GM06990 (cell line): ENCODE measurements at regions not wholly inside any gene's neighbourhood (a gene's known extent, or its start where the extent isn't known, plus 50 kb on each side); places are given as distances from the start of the nearest gene placed in this dataset.

Source experiments
- DNase-seq: peaks from one replicate; pipeline ENCODE4 v3.0.0-alpha.2; 2011; ENCODE audit not compliant: insufficient read length; ENCODE audit errors: extremely low read depth
- H3K27me3 ChIP-seq: replicated peaks from 2 replicates; pipeline ENCODE4 v1.6.0; 2011; ENCODE audit warnings: low read length; ENCODE audit not compliant: control insufficient read depth, insufficient read depth
- H3K36me3 ChIP-seq: 2 replicates; pipeline ENCODE4 v1.5.1; 2011; ENCODE audit warnings: low read length; ENCODE audit not compliant: control insufficient read depth, insufficient read depth
- H3K4me3 ChIP-seq: replicated peaks from 2 replicates; pipeline ENCODE4 v1.5.1; 2011; ENCODE audit warnings: low read depth, mild to moderate bottlenecking, control low read depth, low read length
- CTCF ChIP-seq: IDR thresholded peaks from 2 replicates; pipeline ENCODE4 v1.5.1; 2011; ENCODE audit warnings: low read length, control low read depth, mild to moderate bottlenecking, inconsistent platforms; ENCODE audit not compliant: insufficient read depth, poor library complexity, severe bottlenecking

GRCh38 chr2:117512307-117512706, 302.2 kb upstream of the DDX18 start:
- no peaks in the 10 kb centered on the region for H3K27me3 ChIP-seq
- H3K36me3 ChIP-seq = no peaks in the 10 kb centered on the region
- no peak for DNase-seq
- no peak for TF ChIP-seq CTCF
- H3K4me3 ChIP-seq = no peak overlapping the region

GRCh38 chr2:117514371-117514770, 300.1 kb upstream of the DDX18 start:
- DNase-seq = no peak
- TF ChIP-seq CTCF = no peak
- Histone ChIP-seq H3K4me3 (no peak overlapping the region), H3K36me3 (no peaks in the 10 kb centered on the region), H3K27me3 (no peaks in the 10 kb centered on the region)

- no peak overlapping the region for H3K4me3 ChIP-seq
- H3K36me3 ChIP-seq = no peaks in the 10 kb centered on the region
- DNase-seq = no peak
- no peak for TF ChIP-seq CTCF
- no peaks in the 10 kb centered on the region for H3K27me3 ChIP-seq
These were observed 295.3 kb upstream of the DDX18 start for GRCh38 chr2:117519238-117519637.

- no peak overlapping the region for H3K4me3 ChIP-seq
- no peaks in the 10 kb centered on the region for H3K27me3 ChIP-seq
- no peak for TF ChIP-seq CTCF
- no peaks in the 10 kb centered on the region for H3K36me3 ChIP-seq
- no peak for DNase-seq
These were observed 294.8 kb upstream of the DDX18 start for GRCh38 chr2:117519721-117520120.

GRCh38 chr2:117523267-117523666, 291.2 kb upstream of the DDX18 start:
- H3K36me3 ChIP-seq = no peaks in the 10 kb centered on the region
- DNase-seq = no peak
- no peak overlapping the region for H3K4me3 ChIP-seq
- TF ChIP-seq CTCF = no peak
- no peaks in the 10 kb centered on the region for H3K27me3 ChIP-seq

GRCh38 chr2:117523711-117524238, 290.7 kb upstream of the DDX18 start:
- no peaks in the 10 kb centered on the region for H3K27me3 ChIP-seq
- no peak for TF ChIP-seq CTCF
- no peaks in the 10 kb centered on the region for H3K36me3 ChIP-seq
- DNase-seq = no peak
- no peak overlapping the region for H3K4me3 ChIP-seq
